HG03108 (cell line): ENCODE measurements at regions not wholly inside any gene's neighbourhood (a gene's known extent, or its start where the extent isn't known, plus 50 kb on each side); places are given as distances from the start of the nearest gene placed in this dataset.

Experiments
- ATAC-seq: cut with Tn5 transposase; IDR thresholded peaks from one replicate; pipeline ENCODE4 v1.9.1; 2021; ENCODE audit warnings: moderate library complexity; ENCODE audit not compliant: unreplicated experiment

DNA sequence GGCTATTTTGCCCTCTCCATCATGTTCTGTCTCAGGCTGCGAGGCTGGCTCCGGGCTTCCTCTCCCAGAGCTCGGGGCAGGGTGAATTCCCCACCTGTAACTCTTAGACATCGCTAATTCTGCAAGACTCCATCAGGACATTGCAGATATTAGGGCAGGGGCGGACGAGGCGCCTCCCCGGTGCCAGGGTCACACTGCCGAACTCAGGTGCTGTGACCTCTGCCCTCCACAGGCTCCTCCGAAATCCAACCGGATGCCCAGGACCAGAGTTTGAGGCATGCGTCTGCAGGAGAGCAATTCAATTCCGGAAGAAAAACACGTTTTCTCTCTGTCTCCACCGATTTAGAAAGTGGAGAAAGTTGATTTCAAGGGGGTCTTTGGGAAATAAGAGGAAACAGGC lies 542.7 kb downstream of the BRD1 start:
- ATAC-seq: no peak

DNA sequence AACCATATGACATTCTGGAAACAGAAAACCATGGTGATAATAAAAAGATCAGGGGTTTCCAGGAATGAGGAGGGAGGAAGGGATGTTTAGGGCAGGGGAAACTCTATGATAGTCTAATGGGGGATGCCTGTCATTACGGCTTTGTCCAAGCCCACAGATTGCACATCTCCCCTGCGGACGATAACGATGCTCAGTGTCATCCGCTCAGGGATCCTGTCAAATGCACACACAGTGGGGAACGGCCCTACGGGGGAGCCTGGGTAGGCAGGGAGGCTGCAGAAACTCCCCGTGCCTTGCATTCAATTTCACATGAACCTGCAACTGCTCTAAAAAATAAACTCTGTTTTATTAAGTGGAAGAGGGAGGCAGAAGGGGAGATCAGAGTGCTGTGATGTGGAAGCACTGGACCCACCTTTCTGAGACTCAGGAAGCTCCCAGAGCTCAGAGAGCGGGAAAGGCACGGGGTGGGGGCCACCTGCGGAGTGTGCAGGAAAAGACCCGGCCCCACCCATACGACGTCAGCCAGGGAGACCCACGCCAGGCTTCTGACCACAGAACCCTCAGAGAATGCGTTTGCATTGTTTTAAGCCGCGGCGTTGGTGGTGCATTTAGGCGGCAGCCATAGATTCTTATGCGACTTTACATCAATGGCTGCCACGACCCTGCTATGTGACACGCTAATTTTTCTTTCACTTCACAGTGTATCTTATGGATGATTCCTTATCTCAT lies 543.5 kb downstream of the BRD1 start:
- no peak for ATAC-seq

DNA sequence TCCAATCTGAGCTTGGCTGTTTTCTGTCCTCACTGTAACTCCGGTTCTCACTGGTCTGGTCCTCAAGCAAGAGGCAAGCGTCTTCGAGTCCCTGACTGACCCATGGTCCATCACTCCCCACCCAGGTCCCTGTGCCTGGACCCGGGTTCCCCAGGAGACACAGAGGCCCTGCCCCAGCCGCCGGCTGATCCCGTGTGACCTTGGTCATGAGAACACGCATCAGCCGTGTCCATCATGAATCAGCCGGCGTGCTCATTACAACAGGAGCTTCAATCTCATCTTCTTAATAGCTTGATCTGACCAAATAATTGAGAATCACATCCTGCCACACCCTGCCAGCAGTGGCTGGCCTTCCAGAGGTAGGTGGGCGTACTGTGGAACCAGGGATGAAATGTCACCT lies 545.1 kb downstream of the BRD1 start:
- no peak for ATAC-seq

DNA sequence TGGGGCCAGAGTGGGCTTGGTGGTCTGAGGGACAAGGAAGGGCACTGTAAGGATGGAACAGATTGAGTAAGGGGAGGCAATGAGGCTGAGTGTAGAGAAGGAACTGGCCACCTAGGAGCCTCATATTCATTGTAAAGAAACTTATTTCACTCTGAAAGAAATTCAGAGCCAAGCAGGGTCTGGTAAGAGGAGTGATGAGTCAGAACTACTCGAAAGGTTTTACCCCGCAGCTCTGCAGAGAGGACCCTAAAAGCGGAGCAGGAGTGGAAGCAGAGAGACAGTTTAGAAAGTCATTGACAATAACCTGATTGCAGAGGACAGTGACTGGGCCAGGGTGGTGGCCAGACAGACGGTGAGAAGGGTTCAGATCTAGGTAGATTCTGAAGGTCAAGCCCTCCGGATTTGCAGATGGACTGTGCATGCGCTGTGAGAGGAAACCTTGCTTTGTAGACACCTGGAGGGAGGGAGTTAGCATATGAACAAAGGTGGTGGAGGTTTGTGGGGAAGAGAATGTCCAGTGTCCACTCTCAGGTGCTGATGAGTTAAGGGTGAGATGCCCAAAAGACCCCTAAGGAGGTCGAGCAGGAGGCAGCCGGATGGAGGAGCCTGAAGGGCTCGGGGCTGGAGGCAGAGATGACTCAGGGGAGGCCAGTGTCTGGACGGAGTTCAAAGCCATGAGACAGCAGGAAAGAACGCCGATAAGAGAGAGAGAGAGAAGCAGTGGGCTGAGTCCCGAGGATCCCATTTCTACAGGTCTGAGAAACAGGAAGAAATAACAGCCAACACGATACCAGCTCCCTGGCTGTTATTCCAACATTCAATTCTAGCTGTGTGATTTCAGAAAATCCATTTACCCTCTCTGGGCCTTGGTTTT lies 546.0 kb downstream of the BRD1 start:
- ATAC-seq: no peak

GRCh38 chr22:49278340-49278739 lies 549.3 kb downstream of the BRD1 start:
- ATAC-seq: no peak

GRCh38 chr22:49276567-49276966 lies 551.1 kb downstream of the BRD1 start:
- ATAC-seq: no peak

DNA sequence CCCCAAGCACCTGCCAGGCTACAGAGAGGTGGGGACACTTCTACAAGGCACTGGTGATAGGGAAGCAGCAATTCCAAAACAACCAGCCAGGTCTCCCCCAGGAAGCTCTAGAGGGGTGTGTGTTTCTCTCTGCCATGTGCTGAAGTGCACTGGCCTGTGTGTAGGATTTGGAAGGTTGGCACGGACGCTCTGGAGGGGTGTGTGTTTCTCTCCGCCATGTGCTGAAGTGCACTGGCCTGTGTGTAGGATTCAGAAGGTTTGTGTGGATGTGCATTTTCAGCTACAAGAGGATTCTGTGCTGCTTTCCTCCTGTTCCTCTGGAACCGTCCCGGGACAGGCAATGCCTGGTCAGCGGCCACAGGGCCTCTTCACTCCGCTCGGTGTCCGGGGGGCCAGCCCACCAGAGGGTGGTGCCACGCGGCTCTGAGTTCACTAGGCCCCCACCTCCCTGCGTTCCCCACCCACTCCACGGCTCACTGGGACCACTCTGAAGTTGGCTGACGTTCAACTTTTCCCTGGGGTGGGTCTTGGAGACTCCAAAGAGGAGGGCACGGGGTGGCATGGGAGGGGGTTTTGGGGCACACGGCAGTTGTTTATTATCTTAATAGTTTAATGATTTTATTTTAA lies 552.8 kb downstream of the BRD1 start:
- ATAC-seq: no peak

DNA sequence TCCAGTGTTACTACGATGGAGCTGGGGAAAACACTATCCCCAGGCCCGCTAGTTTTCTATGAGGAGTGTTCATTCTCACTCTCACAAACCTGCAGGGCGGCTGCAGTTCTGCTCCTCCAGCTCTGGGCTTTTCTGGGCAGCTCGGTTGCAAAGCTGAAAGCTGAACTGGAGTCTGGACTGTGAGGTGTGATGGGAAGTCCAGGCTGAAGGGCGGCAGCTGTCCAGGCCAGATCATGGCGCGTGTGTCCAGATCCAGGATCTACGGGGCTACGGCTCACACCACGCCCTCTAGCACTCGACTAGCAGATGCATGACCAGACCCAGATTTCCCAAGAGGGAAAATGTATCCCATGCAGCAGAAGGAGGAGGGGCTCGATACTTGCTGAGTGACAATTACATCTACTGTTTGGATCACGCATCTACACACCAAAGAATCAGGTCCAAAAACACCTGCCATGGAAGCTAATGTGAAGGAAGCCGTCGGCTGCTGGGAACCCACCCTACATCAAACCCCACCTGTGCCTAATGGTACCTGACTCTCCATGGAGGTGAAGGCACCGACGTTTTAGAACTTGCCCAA lies 555.0 kb downstream of the BRD1 start:
- ATAC-seq: no peak

DNA sequence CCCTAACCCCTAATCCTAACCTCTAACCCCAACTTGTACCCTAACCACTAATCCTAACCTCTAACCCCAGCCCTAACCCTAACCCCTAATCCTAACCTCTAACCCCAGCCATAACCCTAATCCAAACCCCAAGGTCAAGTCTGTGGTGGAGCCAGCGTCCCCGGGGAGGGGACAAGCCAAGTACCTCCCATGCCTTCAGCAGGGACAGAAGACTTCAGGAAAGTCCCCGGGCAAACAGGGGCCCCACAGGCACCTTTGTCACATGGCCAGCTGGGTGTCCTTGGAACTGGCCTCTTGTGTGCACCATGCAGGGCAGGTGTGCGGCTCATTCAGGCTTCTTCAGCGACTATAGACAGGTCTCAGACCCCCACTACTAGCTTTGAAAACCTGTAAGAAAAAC lies 555.8 kb downstream of the BRD1 start:
- ATAC-seq: no peak

GRCh38 chr22:49271369-49271727 lies 556.3 kb downstream of the BRD1 start:
- ATAC-seq: no peak

GRCh38 chr22:49270595-49271368 lies 556.9 kb downstream of the BRD1 start:
- ATAC-seq: no peak

DNA sequence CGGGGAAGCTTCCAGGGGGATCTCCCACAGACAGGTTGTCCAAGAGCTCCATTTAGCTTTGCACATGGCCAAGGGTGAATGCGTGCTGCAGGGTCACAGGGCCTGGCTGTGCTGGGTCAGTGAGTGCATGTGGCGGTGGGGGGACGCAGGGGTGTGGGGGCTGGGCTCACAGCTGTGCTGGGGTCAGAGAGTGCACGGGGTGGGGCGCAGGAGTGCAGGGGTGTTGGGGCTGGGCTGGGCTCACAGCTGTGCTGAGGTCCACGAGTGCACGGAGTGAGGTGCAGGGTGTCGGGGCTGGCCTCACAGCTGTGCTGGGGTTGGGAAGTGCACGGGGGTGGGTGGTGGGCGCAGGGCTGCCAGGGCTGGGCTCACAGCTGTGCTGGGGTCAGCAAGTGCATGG lies 557.7 kb downstream of the BRD1 start:
- ATAC-seq: no peak

- no peak for ATAC-seq
Observed at GRCh38 chr22:49269371-49269770, 558.3 kb downstream of the BRD1 start.

DNA sequence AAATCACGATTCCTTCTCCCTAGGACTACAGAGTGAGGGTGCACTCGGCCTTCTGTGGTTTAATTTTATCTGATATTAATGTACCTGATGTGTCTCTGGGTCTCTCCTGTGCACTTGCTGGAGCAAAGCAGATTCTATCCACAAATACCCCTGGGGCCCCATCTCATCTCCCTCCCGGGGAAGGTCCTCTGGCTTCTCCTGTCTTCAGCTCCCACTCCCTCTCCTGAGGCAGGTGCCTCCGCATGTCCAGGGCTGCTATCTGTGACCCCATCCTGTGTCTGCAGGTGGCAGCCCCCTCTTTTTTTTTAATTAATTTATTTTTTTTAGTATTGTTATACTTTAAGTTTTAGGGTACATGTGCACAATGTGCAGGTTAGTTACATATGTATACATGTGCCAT lies 558.7 kb downstream of the BRD1 start:
- ATAC-seq: no peak

GRCh38 chr22:49267996-49268395 lies 559.7 kb downstream of the BRD1 start:
- no peak for ATAC-seq

DNA sequence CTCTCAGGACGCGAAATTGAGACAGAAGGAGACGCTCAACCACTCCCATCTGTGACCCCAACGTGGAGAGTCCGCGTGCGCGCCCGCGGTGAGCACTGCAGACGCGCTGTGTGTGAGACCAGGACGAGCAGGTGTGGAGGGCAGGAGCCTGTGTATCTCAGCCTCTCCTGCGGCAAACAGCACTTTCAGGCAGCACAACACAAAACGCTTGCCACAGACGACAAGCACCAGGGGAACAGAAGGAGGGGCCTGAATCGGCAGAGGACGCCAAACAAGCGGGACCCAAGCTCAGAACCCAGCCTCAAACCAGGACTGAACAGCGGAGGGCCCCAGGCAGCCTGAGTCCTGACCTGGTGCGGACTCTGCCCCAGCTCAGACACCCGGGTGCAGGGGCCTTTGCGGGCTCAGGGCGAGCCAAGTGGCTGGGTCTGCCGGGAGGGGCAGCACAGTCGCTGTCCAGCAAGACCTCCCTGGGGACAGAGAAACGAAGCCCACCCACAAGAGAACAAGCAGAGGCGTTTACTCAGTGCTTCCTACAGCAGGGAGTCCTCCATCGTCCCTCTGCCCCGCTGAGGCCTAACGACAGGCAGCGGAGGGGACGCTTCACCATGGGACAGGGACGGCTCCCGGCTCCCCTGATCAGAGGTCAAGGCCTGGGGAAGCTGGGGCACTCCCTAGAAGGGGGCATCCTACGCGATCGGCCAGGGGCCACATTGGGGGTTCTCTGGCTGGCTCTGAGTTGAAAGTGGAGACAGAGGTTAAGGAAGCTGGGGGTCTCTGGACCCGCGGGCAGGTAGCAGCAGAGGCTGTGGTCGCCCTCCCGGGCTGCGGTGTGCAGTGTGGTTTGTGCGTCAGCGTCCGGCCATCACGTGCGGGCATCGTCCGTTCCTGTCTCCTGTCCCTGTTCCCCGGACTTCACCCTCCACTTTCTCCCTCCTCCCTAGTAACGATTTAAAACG lies 560.8 kb downstream of the BRD1 start:
- no peak for ATAC-seq

GRCh38 chr22:49264696-49265095 lies 563.0 kb downstream of the BRD1 start:
- no peak for ATAC-seq

DNA sequence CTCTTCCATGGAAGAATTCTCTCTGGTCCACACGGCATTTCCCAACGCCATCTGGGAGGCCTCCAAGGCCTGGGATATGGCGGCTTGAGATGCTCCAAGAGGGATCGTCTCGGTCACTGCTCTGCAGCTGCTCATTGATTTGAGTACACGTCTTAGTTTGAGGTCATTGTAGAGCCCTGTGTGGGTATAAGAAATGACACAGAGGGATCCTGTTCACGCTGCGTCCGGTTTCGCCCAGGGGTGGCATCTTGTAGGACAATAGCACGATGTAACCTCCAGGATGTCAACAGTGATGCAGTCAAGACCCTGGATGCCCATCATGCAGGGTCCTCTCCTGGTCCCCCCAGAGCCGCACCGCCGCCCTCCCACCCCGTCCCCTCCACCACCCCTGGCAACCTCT lies 564.6 kb downstream of the BRD1 start:
- no peak for ATAC-seq

DNA sequence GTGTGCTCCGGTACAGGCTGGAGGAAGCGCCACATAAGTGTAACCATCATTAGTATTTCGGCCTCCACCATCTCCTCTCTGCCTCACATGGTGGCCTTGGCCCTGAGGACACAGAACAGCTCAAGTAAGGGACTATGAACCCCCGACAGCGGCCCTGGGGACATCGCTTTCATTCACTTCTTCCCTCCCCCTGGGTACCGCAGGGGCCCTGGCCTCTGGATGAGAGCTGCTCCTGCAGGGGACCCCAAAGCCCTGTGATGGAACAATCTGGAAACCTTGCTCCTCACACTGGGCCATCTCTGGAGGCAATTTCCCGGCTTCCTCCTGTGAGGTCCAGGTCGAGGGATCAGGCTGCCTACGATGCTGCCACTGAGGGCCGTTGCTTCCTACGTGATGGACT lies 565.5 kb downstream of the BRD1 start:
- ATAC-seq: no peak

- no peak for ATAC-seq
Observed at GRCh38 chr22:49261616-49262015, 566.1 kb downstream of the BRD1 start.
